ENCODE measurements at regions not wholly inside any gene's neighbourhood (a gene's known extent, or its start where the extent isn't known, plus 50 kb on each side); places are given as distances from the start of the nearest gene placed in this dataset.

GRCh38 chr13:34425327-34425949, 516.6 kb upstream of the NBEA start:
- ChIA-PET CTCF (no interaction called here), POLR2A (no interaction called here), RAD21 (ENCODE audit: low non-redundant PET in 1 of 2, low total read pairs in 2 of 2, uncharacterized antibody in 2 of 2, unreplicated experiment in 2 of 2) (no interaction called here)
- BruUV-seq (replicated peaks) = no TSS peak
- no peak overlapping the region for H3K4me3 ChIP-seq (replicated peaks in 1 of 2; ENCODE audit: low read depth in 1 of 2, low read length in 2 of 2)
- intact Hi-C loops (cut with micrococcal nuclease) = no loop called here
- no peak overlapping the region for H2AFZ ChIP-seq (ENCODE audit: low read depth, low read length, poor library complexity, severe bottlenecking)
- H3K27ac ChIP-seq (ENCODE audit: low read depth, low read length) = no peak overlapping the region
- no peaks in the 10 kb centered on the region for H3K36me3 ChIP-seq (ENCODE audit: control insufficient read depth in 1 of 2, insufficient read depth in 2 of 2, low read length in 2 of 2)
- TF ChIP-seq EZH2 (IDR thresholded peaks at IDR 0.05) (no peak), EZH2phosphoT487 (IDR thresholded peaks at IDR 0.05; ENCODE audit: borderline replicate concordance) (no peak), ELF1 (IDR thresholded peaks at IDR 0.05; ENCODE audit: borderline replicate concordance, low read depth) (no peak), SP1 (IDR thresholded peaks at IDR 0.05; ENCODE audit: low read depth) (no peak), SRF (IDR thresholded peaks at IDR 0.05; ENCODE audit: low read depth) (no peak), YY1 (IDR thresholded peaks at IDR 0.05; ENCODE audit: extremely low read depth, insufficient replicate concordance, low read depth, low read length) (no peak), EGR1 (IDR thresholded peaks at IDR 0.05; ENCODE audit: low read depth) (no peak), JUND (IDR thresholded peaks at IDR 0.05) (no peak), FOSL1 (IDR thresholded peaks at IDR 0.05; ENCODE audit: low read depth) (no peak), REST (IDR thresholded peaks at IDR 0.05; ENCODE audit: low read depth) (no peak)
- TF ChIP-seq, protein P1, sequence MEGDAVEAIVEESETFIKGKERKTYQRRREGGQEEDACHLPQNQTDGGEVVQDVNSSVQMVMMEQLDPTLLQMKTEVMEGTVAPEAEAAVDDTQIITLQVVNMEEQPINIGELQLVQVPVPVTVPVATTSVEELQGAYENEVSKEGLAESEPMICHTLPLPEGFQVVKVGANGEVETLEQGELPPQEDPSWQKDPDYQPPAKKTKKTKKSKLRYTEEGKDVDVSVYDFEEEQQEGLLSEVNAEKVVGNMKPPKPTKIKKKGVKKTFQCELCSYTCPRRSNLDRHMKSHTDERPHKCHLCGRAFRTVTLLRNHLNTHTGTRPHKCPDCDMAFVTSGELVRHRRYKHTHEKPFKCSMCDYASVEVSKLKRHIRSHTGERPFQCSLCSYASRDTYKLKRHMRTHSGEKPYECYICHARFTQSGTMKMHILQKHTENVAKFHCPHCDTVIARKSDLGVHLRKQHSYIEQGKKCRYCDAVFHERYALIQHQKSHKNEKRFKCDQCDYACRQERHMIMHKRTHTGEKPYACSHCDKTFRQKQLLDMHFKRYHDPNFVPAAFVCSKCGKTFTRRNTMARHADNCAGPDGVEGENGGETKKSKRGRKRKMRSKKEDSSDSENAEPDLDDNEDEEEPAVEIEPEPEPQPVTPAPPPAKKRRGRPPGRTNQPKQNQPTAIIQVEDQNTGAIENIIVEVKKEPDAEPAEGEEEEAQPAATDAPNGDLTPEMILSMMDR (IDR thresholded peaks at IDR 0.05 in 2 of 3, conservative IDR thresholded peaks at IDR 0.05 in 1 of 3; ENCODE audit: borderline replicate concordance in 1 of 3, insufficient read depth in 1 of 3, low read depth in 2 of 3, low read length in 2 of 3) = no peak
- TF ChIP-seq, protein P2, sequence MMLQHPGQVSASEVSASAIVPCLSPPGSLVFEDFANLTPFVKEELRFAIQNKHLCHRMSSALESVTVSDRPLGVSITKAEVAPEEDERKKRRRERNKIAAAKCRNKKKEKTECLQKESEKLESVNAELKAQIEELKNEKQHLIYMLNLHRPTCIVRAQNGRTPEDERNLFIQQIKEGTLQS (IDR thresholded peaks at IDR 0.05) = no peak
- no peaks in the 10 kb centered on the region for H3K27me3 ChIP-seq (ENCODE audit: insufficient read depth, low read length)
- no peak overlapping the region for H3K9ac ChIP-seq (ENCODE audit: low read length)
- H4K20me1 ChIP-seq (ENCODE audit: insufficient read depth) = no peaks in the 10 kb centered on the region
- no peak overlapping the region for H3K4me2 ChIP-seq (ENCODE audit: low read length)
- ATAC-seq = no peak
- no peaks in the 10 kb centered on the region for H3K9me3 ChIP-seq (ENCODE audit: control insufficient read depth in 1 of 2, insufficient read depth in 1 of 2, low read depth in 1 of 2, low read length in 2 of 2)
- no peaks in the 10 kb centered on the region for H3K4me1 ChIP-seq (ENCODE audit: control insufficient read depth in 1 of 2, insufficient read depth in 2 of 2, low read length in 2 of 2)
- DNase-seq (ENCODE audit: low read depth, low spot score) = no peak
- H3K9me2 ChIP-seq (ENCODE audit: insufficient read depth) = no peaks in the 10 kb centered on the region
- no peaks in the 10 kb centered on the region for H3K79me2 ChIP-seq (ENCODE audit: insufficient read depth, low read length)
